Activated CD8-positive, alpha-beta T cell treated with anti-CD3 and anti-CD28 coated beads for 36 hours (primary cell): ENCODE measurements at regions not wholly inside any gene's neighbourhood (a gene's known extent, or its start where the extent isn't known, plus 50 kb on each side); places are given as distances from the start of the nearest gene placed in this dataset.

Source experiments
- ATAC-seq: fragments of 200-7000 bp; cut with Tn5 transposase; one replicate; pipeline ENCODE4 v1.10.0; 2021; ENCODE audit warnings: mild to moderate bottlenecking, moderate library complexity
- CTCF ChIA-PET: fragments of 350-600 bp; sonication (Branson Sonifier 250); formaldehyde crosslinking; loops from one replicate; lab custom pipeline; 2021; ENCODE audit warnings: antibody characterized with exemption; lab: Charles Lee
- POLR2A ChIA-PET: fragments of 350-600 bp; sonication (Branson Sonifier 250); formaldehyde crosslinking; loops from one replicate; lab custom pipeline; 2021; ENCODE audit warnings: antibody characterized with exemption; lab: Charles Lee
- DNase-seq: peaks from one replicate; pipeline ENCODE4 v3.0.0-alpha.2; 2020
- H3K27ac Mint-ChIP-seq: one replicate; pipeline ENCODE4 v1.8.0; 2021; ENCODE audit warnings: mild to moderate bottlenecking, mixed read lengths
- H3K27me3 Mint-ChIP-seq: one replicate; pipeline ENCODE4 v1.8.0; 2021; ENCODE audit warnings: mixed read lengths
- H3K36me3 Mint-ChIP-seq: one replicate; pipeline ENCODE4 v1.8.0; 2021; ENCODE audit warnings: low read depth, mixed read lengths
- H3K4me1 Mint-ChIP-seq: one replicate; pipeline ENCODE4 v1.8.0; 2021; ENCODE audit warnings: low read depth, mixed read lengths
- H3K4me3 Mint-ChIP-seq: one replicate; pipeline ENCODE4 v1.8.0; 2021; ENCODE audit warnings: mild to moderate bottlenecking, moderate library complexity, mixed read lengths
- H3K9me3 Mint-ChIP-seq: one replicate; pipeline ENCODE4 v1.8.0; 2021; ENCODE audit warnings: mixed read lengths
- intact Hi-C: fragments of 100-400 bp; cut with micrococcal nuclease; formaldehyde crosslinking; loops from one replicate; pipeline ENCODE4 v1.10.0; 2022
- TF ChIP-seq, protein P1 (sequence below): fragments of 200-600 bp; IDR thresholded peaks from one replicate; pipeline ENCODE4 v1.8.0; 2022; ENCODE audit warnings: antibody characterized with exemption, mild to moderate bottlenecking

DNA sequence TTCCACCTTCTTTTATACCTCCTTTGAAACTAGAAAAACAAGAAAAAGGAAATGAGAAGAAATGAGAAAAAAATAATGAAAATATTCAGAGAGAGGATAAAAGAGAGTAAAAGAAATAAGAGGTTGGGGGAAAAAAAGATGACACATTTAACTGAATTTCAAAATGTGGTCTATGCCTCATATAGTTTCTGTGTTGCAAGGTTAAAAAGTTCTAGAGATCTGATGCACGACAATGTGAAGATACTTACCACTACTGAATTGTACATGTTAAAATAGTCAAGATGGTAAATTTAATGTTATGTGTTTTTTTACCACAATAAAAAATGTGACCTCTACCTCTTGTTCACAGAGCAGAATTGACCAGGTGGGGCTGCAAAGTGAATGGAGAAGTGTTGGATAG is 314.8 kb upstream of the OR4E1 start:
- Mint-ChIP-seq H3K4me3 (peak overlapping the region; percentile 54), H3K9me3 (no peaks in the 10 kb centered on the region), H3K27me3 (peaks cover 1% of the 10 kb centered on the region), H3K4me1 (peaks cover 27% of the 10 kb centered on the region), H3K36me3 (peaks cover 2% of the 10 kb centered on the region), H3K27ac (peak overlapping the region; percentile 89)
- TF ChIP-seq, protein P1, sequence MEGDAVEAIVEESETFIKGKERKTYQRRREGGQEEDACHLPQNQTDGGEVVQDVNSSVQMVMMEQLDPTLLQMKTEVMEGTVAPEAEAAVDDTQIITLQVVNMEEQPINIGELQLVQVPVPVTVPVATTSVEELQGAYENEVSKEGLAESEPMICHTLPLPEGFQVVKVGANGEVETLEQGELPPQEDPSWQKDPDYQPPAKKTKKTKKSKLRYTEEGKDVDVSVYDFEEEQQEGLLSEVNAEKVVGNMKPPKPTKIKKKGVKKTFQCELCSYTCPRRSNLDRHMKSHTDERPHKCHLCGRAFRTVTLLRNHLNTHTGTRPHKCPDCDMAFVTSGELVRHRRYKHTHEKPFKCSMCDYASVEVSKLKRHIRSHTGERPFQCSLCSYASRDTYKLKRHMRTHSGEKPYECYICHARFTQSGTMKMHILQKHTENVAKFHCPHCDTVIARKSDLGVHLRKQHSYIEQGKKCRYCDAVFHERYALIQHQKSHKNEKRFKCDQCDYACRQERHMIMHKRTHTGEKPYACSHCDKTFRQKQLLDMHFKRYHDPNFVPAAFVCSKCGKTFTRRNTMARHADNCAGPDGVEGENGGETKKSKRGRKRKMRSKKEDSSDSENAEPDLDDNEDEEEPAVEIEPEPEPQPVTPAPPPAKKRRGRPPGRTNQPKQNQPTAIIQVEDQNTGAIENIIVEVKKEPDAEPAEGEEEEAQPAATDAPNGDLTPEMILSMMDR: no peak
- DNase-seq (no peak), ATAC-seq (peak; percentile 45)
- intact Hi-C loops: no loop called here
- CTCF ChIA-PET: interaction anchor here (0.7 to 7.1 kb wide), 15 partner anchors 10 to 582 kb away, joined by 3 to 91 read pairs (median 4); no protein-coding TSS in a partner anchor
- POLR2A ChIA-PET: interaction anchor here (5.0 kb wide), 1 partner anchor 568 kb away, joined by 21 read pairs; no protein-coding TSS in a partner anchor

DNA sequence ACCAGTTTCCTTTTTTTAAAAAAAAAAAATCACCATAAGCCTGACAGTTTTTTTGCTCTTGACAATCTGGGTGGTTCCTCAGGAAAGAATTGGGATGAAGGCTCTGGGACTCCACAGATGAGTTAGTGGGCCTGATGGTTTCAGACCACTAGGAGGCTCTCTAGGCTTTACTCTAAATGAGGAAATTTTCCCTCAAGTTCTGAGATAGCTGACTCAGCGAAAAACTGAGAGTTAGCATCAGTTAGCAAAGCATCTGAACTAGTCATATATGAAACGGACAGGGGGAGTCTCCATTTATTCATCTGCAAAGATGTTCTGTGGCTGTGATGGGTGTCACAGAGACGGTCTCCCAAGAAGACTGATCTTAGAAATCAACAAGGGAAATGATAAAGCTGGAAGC is 314.3 kb upstream of the OR4E1 start:
- POLR2A ChIA-PET: interaction anchor here (1.0 to 5.0 kb wide), 2 partner anchors 15 to 568 kb away, joined by 3 to 21 read pairs; no protein-coding TSS in a partner anchor

DNA sequence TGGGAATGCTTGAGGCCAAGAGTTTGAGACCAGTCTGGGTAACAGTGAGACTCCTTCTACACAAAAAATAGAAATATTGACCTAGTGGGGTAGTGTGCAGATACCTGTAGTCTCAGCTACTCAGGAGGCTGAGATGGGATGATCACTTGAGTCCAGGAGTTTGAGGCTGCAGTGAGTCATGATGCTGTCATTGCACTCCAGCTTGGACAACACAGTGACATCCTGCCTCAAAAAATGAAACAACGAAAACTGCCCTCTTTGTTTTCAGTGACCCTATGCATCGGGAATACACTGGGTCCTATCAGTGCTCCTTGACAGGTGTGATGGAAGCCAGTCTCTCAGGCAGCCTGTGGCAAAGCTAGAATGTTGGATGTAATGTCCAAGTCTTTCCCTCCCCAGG is 311.5 kb upstream of the OR4E1 start:
- intact Hi-C loops: no loop called here
- CTCF ChIA-PET: no interaction called here
- TF ChIP-seq, protein P1: no peak
- H3K4me1 Mint-ChIP-seq: peaks cover 23% of the 10 kb centered on the region
- H3K4me3 Mint-ChIP-seq: no peak overlapping the region
- DNase-seq (no peak), ATAC-seq (no peak)
- no peak overlapping the region for H3K27ac Mint-ChIP-seq
- H3K27me3 Mint-ChIP-seq: peaks cover 1% of the 10 kb centered on the region
- POLR2A ChIA-PET: interaction anchor here (1.3 kb wide), 1 partner anchor 571 kb away, joined by 3 read pairs; no protein-coding TSS in a partner anchor
- H3K36me3 Mint-ChIP-seq: peaks cover 1% of the 10 kb centered on the region
- H3K9me3 Mint-ChIP-seq: no peaks in the 10 kb centered on the region

More for the DNA sequence above, 314.3 kb upstream of the OR4E1 start:
- H3K9me3 Mint-ChIP-seq: no peaks in the 10 kb centered on the region
- CTCF ChIA-PET: interaction anchor here (0.7 to 7.1 kb wide), 16 partner anchors 10 to 582 kb away, joined by 3 to 91 read pairs (median 4); no protein-coding TSS in a partner anchor
- TF ChIP-seq, protein P1: peak; percentile 50
- peak overlapping the region; percentile 54 for H3K4me3 Mint-ChIP-seq
- H3K4me1 Mint-ChIP-seq: peaks cover 27% of the 10 kb centered on the region
- peak overlapping the region; percentile 89 for H3K27ac Mint-ChIP-seq
- intact Hi-C loops: no loop called here
- peak; percentile 38 for DNase-seq
- H3K27me3 Mint-ChIP-seq: peaks cover 1% of the 10 kb centered on the region
- peak; percentile 74 for ATAC-seq
- peaks cover 2% of the 10 kb centered on the region for H3K36me3 Mint-ChIP-seq

DNA sequence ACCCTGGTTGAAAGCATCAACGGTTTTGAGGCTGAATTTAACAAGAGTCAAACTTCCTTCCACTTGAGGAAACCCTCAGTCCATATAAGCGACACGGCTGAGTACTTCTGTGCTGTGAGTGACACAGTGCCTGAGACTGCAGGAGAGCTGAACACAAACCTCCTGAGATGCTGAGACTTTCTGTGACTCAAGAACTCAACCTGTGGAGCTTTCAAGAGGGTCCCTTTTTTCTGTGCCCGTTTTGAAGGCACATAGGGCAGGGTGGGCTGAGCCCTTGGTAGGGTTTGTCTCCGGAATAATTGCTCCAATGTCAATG is 305.3 kb upstream of the OR4E1 start:
- H3K36me3 Mint-ChIP-seq: peaks cover 1% of the 10 kb centered on the region
- H3K4me3 Mint-ChIP-seq: peak overlapping the region; percentile 78
- ChIA-PET POLR2A (interaction anchor here (0.8 to 1.3 kb wide), 4 partner anchors 548 to 787 kb away, joined by 3 read pairs; partner anchors contain the start of gene OXA1L), CTCF (interaction anchor here (0.8 to 4.7 kb wide), 36 partner anchors 10 to 592 kb away, joined by 3 to 91 read pairs (median 8); no protein-coding TSS in a partner anchor)
- DNase-seq (no peak), ATAC-seq (peak; percentile 52)
- no peaks in the 10 kb centered on the region for H3K27me3 Mint-ChIP-seq
- H3K27ac Mint-ChIP-seq: peak overlapping the region; percentile 63
- intact Hi-C loops: loop anchor here (5.0 kb wide), 1 partner anchor 62 kb away; no protein-coding TSS in a partner anchor
- no peaks in the 10 kb centered on the region for H3K9me3 Mint-ChIP-seq
- peaks cover 21% of the 10 kb centered on the region for H3K4me1 Mint-ChIP-seq
- TF ChIP-seq, protein P1: no peak
